Skeletal muscle satellite cell (primary cell): ENCODE measurements at regions not wholly inside any gene's neighbourhood (a gene's known extent, or its start where the extent isn't known, plus 50 kb on each side); places are given as distances from the start of the nearest gene placed in this dataset.
"Not testable (repeated sequence)": the region's sequence is repeated elsewhere in the genome, so short reads cannot be mapped to it uniquely, and the experiment has no call there.

Experiments used
- H3K27me3 ChIP-seq: 2 replicates; pipeline ENCODE4 v1.7.0; 2013; ENCODE audit warnings: low read length; ENCODE audit not compliant: control insufficient read depth, insufficient read depth
- H3K36me3 ChIP-seq: 2 replicates; pipeline ENCODE4 v1.7.0; 2013; ENCODE audit warnings: mild to moderate bottlenecking, control low read depth, low read length; ENCODE audit not compliant: insufficient read depth
- H3K4me1 ChIP-seq: 2 replicates; pipeline ENCODE4 v1.7.0; 2013; ENCODE audit warnings: low read length; ENCODE audit not compliant: control insufficient read depth, insufficient read depth
- H3K4me2 ChIP-seq: 2 replicates; pipeline ENCODE4 v1.7.0; 2013; ENCODE audit warnings: mild to moderate bottlenecking, low read length
- H3K4me3 ChIP-seq: 2 replicates; pipeline ENCODE4 v1.7.0; 2013; ENCODE audit warnings: low read length
- H3K9ac ChIP-seq: 2 replicates; pipeline ENCODE4 v1.7.0; 2013; ENCODE audit warnings: mild to moderate bottlenecking, low read depth, low read length, moderate library complexity
- H3K9me3 ChIP-seq: replicated peaks from 2 replicates; pipeline ENCODE4 v1.7.0; 2013; ENCODE audit warnings: mild to moderate bottlenecking, control low read depth, low read length

DNA sequence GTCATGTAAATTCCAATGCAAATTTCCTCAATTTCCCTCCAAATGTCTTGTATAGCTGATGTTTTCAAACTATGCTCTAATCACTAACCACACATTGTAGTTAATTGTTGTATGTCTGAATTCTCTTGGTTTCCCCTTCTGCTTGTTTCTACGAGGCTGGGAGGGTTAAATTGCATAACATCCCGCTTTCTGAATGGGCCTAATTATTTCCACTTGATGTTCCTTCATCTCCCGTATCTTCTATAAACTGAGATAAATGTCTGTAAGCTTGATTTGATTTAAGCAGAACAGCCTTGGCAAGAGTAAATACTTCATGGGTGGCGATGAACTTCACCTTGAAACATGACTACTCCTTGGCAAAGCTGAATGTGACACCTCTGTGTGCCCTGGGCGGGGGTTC lies 72.2 kb downstream of the SERINC2 start:
- H3K9me3 ChIP-seq, result no peaks in the 10 kb centered on the region
- no peak overlapping the region for H3K9ac ChIP-seq
- H3K27me3 ChIP-seq, result peaks cover 17% of the 10 kb centered on the region
- H3K36me3 ChIP-seq, result no peaks in the 10 kb centered on the region
- H3K4me3 ChIP-seq, result no peak overlapping the region
- H3K4me1 ChIP-seq, result no peaks in the 10 kb centered on the region
- H3K4me2 ChIP-seq, result no peak overlapping the region

DNA sequence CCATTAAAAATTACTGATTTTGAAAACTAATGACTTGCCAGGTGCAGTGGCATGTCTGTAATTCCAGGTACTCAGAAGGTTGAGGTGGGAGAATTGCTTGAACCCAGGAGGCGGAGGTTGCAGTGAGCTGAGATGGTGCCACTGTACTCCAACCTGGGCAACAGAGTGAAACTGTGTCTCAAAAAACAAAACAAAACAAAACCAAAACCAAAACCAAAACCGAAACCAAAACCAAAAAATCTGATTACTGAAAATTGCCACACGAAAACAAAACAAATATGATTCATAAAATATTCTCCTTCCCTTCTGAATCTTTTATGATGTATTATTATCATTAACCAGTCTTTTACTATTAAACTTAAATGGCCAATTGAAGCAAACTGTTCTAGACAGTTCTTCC lies 74.1 kb downstream of the SERINC2 start:
- Histone ChIP-seq H3K4me1 (no peaks in the 10 kb centered on the region), H3K4me2 (peak overlapping the region; percentile 44), H3K4me3 (peak overlapping the region; percentile 18), H3K36me3 (no peaks in the 10 kb centered on the region), H3K9ac (no peak overlapping the region), H3K9me3 (no peaks in the 10 kb centered on the region), H3K27me3 (peaks cover 34% of the 10 kb centered on the region)

DNA sequence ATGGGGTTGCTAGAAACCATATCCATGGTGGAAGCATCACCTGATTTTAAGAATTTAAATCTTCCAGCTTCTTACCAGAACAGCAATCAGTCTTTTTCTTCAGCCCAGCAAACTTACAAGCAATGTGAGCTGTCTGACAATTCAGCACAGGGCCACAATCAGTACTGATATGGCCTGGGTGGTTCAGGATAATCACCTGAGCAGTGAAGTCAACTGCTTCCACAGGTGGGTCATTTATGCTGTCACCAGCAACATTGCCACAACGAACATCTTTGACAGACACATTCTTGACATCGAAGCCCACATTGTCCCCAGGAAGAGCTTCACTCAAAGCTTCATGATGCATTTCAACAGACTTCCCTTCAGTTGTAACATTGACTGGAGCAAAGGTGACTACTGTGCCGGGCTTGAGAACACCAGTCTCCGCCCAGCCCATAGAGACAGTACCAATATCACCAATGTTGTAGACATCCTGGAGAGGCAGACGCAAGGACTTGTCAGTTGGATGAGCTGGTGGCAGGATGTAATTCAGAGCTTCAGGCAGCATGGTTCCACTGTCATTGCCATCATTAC lies 74.8 kb downstream of the SERINC2 start:
- no peak overlapping the region for H3K9ac ChIP-seq
- no peaks in the 10 kb centered on the region for H3K36me3 ChIP-seq
- no peaks in the 10 kb centered on the region for H3K4me1 ChIP-seq
- H3K4me3 ChIP-seq, result peak overlapping the region; percentile 18
- no peaks in the 10 kb centered on the region for H3K9me3 ChIP-seq
- peaks cover 36% of the 10 kb centered on the region for H3K27me3 ChIP-seq
- peak overlapping the region; percentile 44 for H3K4me2 ChIP-seq

DNA sequence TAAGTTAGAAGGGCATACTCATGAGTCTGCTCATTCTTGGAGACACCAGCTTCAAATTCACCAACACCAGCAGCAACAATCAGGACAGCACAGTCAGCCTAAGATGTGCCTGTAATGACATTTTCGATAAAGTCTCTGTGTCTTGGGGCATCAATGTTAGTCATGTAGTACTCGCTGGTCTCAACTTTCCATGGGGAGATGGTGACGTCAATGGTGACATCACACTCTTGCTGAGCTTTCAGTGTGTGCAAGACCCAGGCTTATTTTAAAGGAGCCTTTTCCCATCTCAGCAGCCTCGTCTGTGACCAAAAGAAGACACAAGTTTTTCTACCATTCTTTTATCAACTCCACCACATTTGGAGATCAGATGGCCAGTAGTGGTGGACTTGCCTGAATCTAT lies 75.5 kb downstream of the SERINC2 start:
- no peak overlapping the region for H3K9ac ChIP-seq
- no peaks in the 10 kb centered on the region for H3K9me3 ChIP-seq
- peaks cover 43% of the 10 kb centered on the region for H3K27me3 ChIP-seq
- H3K4me1 ChIP-seq, result no peaks in the 10 kb centered on the region
- no peak overlapping the region for H3K4me2 ChIP-seq
- no peak overlapping the region for H3K4me3 ChIP-seq
- H3K36me3 ChIP-seq, result no peaks in the 10 kb centered on the region

DNA sequence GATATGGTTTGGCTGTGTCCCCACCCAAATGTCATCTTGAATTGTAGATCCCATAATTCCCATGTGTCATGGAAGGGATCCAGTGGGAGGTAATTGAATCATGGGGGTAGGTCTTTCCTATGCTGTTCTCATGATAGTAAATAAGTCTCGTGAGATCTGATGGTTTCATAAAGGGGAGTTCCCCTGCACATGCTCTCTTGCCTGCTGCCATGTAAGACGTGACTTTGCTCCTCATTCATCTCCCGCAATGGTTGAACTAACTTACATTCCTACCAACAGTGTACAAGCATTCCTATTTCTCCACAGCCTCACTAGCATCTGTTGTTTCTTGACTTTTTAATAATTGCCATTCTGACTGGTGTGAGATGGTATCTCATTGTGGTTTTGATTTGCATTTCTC lies 76.6 kb downstream of the SERINC2 start:
- not testable (repeated sequence) for H3K9ac ChIP-seq, H3K4me1 ChIP-seq, H3K9me3 ChIP-seq, H3K36me3 ChIP-seq, H3K4me2 ChIP-seq, H3K4me3 ChIP-seq
- peaks cover 45% of the 10 kb centered on the region for H3K27me3 ChIP-seq

DNA sequence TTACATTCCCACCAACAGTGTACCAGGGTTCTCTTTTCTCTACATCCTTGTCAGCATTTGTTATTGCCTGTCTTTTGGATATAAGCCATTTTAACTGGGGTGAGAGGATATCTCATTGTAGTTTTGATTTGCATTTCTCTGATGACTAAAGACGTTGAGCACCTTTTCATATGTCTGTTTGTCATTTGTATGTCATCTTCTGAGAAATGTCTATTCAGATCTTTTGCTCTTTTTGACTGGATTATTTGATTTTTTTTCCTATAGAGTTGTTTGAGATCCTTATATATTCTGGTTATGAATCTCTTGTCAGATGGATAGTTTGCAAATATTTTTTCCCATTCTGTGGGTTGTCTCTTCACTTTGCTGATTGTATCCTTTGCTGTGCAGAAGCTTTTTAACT lies 77.6 kb downstream of the SERINC2 start:
- not testable (repeated sequence) for H3K4me2 ChIP-seq, H3K9me3 ChIP-seq, H3K36me3 ChIP-seq, H3K4me3 ChIP-seq, H3K9ac ChIP-seq, H3K4me1 ChIP-seq
- H3K27me3 ChIP-seq, result peaks cover 45% of the 10 kb centered on the region

DNA sequence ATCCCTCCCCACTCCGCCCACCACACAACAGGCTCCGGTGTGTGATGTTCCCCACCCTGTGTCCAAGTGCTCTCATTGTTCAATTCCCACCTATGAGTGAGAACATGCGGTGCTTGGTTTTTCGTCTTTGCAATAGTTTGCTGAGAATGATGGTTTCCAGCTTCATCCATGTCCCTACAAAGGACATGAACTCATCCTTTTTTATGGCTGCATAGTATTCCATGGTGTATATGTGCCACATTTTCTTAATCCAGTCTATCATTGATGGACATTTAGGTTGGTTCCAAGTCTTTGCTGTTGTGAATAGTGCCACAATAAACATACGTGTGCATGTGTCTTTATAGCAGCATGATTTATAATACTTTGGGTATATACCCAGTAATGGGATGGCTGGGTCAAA lies 81.0 kb upstream of the TINAGL1 start:
- not testable (repeated sequence) for H3K9ac ChIP-seq, H3K4me3 ChIP-seq, H3K9me3 ChIP-seq, H3K36me3 ChIP-seq, H3K4me2 ChIP-seq, H3K4me1 ChIP-seq
- H3K27me3 ChIP-seq, result peaks cover 46% of the 10 kb centered on the region

DNA sequence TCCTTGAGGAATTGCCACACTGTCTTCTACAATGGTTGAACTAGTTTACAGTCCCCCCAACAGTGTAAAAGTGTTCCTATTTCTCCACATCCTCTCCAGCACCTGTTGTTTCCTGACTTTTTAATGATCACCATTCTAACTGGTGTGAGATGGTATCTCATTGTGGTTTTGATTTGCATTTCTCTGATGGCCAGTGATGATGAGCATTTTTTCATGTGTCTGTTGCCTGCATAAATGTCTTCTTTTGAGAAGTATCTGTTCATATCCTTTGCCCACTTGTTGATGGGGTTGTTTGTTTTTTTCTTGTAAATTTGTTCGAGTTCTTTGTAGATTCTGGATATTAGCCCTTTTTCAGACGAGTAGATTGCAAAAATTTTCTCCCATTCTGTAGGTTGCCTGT lies 80.5 kb upstream of the TINAGL1 start:
- H3K27me3 ChIP-seq, result peaks cover 48% of the 10 kb centered on the region
- H3K4me2 ChIP-seq, H3K4me1 ChIP-seq, H3K9me3 ChIP-seq, H3K4me3 ChIP-seq, H3K36me3 ChIP-seq, H3K9ac ChIP-seq: not testable (repeated sequence)

DNA sequence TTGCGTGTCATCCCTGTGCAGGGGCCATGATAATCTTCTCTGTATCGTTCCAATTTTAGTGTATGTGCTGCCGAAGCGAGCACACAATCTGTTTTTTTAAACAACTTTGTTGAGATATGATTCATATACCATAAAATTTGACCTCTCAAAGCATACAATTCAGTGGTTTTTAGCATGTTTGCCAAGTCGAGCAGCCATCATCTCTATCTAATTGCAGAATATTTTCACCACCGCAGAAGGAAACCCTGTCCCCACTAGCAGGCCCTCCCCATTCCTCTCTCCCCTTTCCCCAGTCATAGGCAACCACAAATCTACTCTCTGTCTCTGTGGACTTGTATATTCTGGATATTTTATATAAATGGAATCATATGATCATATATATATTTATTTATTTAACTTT lies 78.7 kb upstream of the TINAGL1 start:
- H3K4me2 ChIP-seq, result no peak overlapping the region
- H3K4me1 ChIP-seq, result peaks cover 8% of the 10 kb centered on the region
- no peak overlapping the region for H3K9ac ChIP-seq
- H3K27me3 ChIP-seq, result peaks cover 50% of the 10 kb centered on the region
- H3K36me3 ChIP-seq, result no peaks in the 10 kb centered on the region
- no peak overlapping the region for H3K4me3 ChIP-seq
- H3K9me3 ChIP-seq, result no peaks in the 10 kb centered on the region

DNA sequence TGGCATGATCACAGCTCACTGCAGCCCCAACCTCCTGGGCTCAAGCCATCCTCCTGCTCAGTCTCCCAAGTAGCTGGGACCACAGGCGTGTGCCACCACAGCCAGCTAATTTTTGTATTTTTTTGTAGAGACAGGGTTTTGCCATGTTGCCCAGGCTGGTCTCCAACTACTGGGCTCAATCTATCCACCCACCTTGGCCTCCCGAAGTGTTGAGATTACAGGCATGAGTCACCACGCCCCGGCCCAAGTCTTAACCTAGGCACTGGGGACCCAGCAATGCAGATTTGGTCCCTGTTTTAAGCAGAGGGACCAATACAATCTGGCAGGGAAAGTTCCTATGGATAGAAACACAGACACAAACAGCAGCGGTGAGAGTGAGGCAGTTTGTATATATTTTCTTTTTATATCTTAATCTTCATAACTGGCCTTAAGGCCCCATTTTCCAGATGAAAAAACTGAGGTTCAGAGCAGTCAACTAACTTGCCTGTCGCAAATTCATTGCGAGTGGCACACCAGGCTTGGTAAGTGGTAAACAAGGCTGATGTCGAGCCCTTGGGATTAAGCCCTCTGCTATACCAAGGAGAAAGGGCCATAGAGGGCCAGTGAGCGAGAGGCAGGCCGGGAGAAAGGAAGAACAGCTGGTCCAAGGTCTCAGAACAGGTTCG lies 77.8 kb upstream of the TINAGL1 start:
- no peaks in the 10 kb centered on the region for H3K9me3 ChIP-seq
- peaks cover 8% of the 10 kb centered on the region for H3K4me1 ChIP-seq
- H3K27me3 ChIP-seq, result peaks cover 51% of the 10 kb centered on the region
- no peaks in the 10 kb centered on the region for H3K36me3 ChIP-seq
- no peak overlapping the region for H3K4me3 ChIP-seq
- H3K9ac ChIP-seq, result no peak overlapping the region
- no peak overlapping the region for H3K4me2 ChIP-seq

DNA sequence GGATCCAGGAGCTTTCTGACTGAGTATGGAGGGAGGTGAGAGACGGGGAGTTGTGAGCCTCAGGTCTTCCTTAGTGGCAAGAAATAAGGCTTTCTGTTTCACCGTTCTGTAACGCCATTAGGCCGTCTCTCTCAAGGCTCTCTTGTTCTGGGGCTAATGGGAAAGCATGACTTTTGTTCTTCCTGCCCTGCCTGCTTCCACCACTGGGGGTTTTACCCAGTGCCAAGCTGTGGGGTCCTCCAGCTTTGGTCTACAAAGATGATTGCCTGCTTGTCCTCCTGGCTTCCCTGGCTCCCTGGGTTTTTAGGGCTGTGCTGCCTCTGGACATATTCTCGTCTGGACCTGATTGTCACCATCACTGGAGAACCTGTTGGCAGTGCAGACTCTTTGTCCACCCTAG lies 74.8 kb upstream of the TINAGL1 start:
- Histone ChIP-seq H3K4me2 (no peak overlapping the region), H3K9me3 (no peaks in the 10 kb centered on the region), H3K4me3 (no peak overlapping the region), H3K36me3 (no peaks in the 10 kb centered on the region), H3K4me1 (peaks cover 19% of the 10 kb centered on the region), H3K9ac (no peak overlapping the region), H3K27me3 (peaks cover 66% of the 10 kb centered on the region)

DNA sequence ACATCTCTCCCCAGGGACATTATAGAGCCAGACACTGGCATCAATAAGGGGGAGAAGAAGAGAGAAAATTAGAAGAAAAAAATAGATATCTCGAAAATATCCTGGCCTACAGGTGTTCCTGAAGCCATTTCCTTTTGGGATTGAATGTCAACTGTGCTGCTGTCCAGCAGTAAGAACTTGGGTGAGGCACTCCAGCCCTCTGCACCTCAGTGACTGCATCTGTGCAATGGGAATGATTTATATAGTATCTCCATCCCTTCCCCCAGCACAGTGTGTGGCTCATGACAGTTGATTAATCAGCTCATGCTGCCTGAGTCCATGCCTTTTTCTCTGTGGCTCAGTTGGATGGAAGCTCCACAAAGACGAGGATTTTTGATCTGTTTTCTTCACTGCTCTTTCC lies 74.1 kb upstream of the TINAGL1 start:
- Histone ChIP-seq H3K4me1 (peaks cover 19% of the 10 kb centered on the region), H3K9ac (no peak overlapping the region), H3K27me3 (peaks cover 73% of the 10 kb centered on the region), H3K36me3 (no peaks in the 10 kb centered on the region), H3K4me2 (no peak overlapping the region), H3K4me3 (no peak overlapping the region), H3K9me3 (no peaks in the 10 kb centered on the region)
